ENCODE measurements at regions not wholly inside any gene's neighbourhood (a gene's known extent, or its start where the extent isn't known, plus 50 kb on each side); places are given as distances from the start of the nearest gene placed in this dataset.

- Mint-ChIP-seq H3K4me1 (no peaks in the 10 kb centered on the region), H3K27me3 (ENCODE audit: low read depth) (peaks cover 3% of the 10 kb centered on the region), H3K36me3 (ENCODE audit: low read depth) (no peaks in the 10 kb centered on the region), H3K9me3 (peaks cover 12% of the 10 kb centered on the region), H3K4me3 (no peak overlapping the region), H3K27ac (no peak overlapping the region)
- TF ChIP-seq, protein P1, sequence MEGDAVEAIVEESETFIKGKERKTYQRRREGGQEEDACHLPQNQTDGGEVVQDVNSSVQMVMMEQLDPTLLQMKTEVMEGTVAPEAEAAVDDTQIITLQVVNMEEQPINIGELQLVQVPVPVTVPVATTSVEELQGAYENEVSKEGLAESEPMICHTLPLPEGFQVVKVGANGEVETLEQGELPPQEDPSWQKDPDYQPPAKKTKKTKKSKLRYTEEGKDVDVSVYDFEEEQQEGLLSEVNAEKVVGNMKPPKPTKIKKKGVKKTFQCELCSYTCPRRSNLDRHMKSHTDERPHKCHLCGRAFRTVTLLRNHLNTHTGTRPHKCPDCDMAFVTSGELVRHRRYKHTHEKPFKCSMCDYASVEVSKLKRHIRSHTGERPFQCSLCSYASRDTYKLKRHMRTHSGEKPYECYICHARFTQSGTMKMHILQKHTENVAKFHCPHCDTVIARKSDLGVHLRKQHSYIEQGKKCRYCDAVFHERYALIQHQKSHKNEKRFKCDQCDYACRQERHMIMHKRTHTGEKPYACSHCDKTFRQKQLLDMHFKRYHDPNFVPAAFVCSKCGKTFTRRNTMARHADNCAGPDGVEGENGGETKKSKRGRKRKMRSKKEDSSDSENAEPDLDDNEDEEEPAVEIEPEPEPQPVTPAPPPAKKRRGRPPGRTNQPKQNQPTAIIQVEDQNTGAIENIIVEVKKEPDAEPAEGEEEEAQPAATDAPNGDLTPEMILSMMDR (IDR thresholded peaks at IDR 0.05; ENCODE audit: unreplicated experiment in 3 of 3), result no peak
Measured at GRCh38 chr2:7490672-7491071, 573.5 kb downstream of the RNF144A start.

DNA sequence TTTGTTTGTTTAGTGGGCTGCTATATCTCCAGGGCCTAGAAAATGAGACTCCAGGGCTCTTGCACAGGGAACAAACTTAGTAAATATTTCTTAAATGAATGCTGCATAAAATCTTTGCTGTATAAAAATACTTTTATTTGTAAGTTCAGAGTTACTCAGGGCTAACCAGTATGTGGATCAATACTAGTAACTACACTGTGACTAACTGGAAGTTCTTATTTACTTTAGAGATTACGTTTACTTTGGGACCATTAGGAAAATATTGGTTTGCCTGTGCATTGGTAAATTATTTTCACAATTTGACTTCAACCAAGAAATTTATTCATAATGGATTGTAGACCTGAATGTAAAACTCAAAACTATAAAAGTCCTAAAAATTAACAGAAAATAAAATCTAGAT, 575.5 kb downstream of the RNF144A start:
- TF ChIP-seq, protein P1 (IDR thresholded peaks at IDR 0.05; ENCODE audit: unreplicated experiment in 3 of 3), result no peak
- no peak overlapping the region for H3K27ac Mint-ChIP-seq
- no peaks in the 10 kb centered on the region for H3K4me1 Mint-ChIP-seq
- H3K4me3 Mint-ChIP-seq, result no peak overlapping the region
- peaks cover 3% of the 10 kb centered on the region for H3K27me3 Mint-ChIP-seq (ENCODE audit: low read depth)
- no peaks in the 10 kb centered on the region for H3K36me3 Mint-ChIP-seq (ENCODE audit: low read depth)
- H3K9me3 Mint-ChIP-seq, result peaks cover 12% of the 10 kb centered on the region

- TF ChIP-seq, protein P1 (IDR thresholded peaks at IDR 0.05; ENCODE audit: unreplicated experiment in 3 of 3), result no peak
- Mint-ChIP-seq H3K4me3 (no peak overlapping the region), H3K9me3 (peaks cover 12% of the 10 kb centered on the region), H3K27me3 (ENCODE audit: low read depth) (no peaks in the 10 kb centered on the region), H3K36me3 (ENCODE audit: low read depth) (no peaks in the 10 kb centered on the region), H3K4me1 (no peaks in the 10 kb centered on the region), H3K27ac (no peak overlapping the region)
Measured at GRCh38 chr2:7497178-7497577, 580.0 kb downstream of the RNF144A start.

DNA sequence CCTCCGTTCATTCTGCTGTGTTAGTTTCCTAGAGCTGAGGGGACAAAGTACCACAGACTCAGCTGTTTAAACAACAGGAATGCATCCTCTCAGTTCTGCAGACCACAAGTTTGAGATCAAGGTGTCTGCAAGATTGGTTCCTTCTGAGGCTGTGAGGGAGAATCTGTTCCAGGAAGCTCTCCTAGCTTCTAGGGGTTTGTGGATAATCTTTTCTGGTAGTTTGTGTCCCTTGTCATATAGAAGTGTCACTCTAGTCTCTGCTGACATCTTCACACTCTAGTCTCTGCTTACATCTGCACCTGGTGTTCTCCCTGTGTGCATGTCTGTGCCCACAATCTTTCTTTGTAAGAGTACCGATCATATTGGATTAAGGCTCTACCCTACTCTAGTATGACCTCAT, 581.8 kb downstream of the RNF144A start:
- H3K4me1 Mint-ChIP-seq, result no peaks in the 10 kb centered on the region
- H3K27ac Mint-ChIP-seq, result no peak overlapping the region
- no peaks in the 10 kb centered on the region for H3K36me3 Mint-ChIP-seq (ENCODE audit: low read depth)
- no peaks in the 10 kb centered on the region for H3K27me3 Mint-ChIP-seq (ENCODE audit: low read depth)
- TF ChIP-seq, protein P1 (IDR thresholded peaks at IDR 0.05; ENCODE audit: unreplicated experiment in 3 of 3), result no peak
- peaks cover 8% of the 10 kb centered on the region for H3K9me3 Mint-ChIP-seq
- no peak overlapping the region for H3K4me3 Mint-ChIP-seq

GRCh38 chr2:7502336-7502735, 585.1 kb downstream of the RNF144A start:
- Mint-ChIP-seq H3K27me3 (ENCODE audit: low read depth) (no peaks in the 10 kb centered on the region), H3K4me3 (no peak overlapping the region), H3K27ac (no peak overlapping the region), H3K36me3 (ENCODE audit: low read depth) (no peaks in the 10 kb centered on the region), H3K4me1 (no peaks in the 10 kb centered on the region), H3K9me3 (no peaks in the 10 kb centered on the region)
- TF ChIP-seq, protein P1 (IDR thresholded peaks at IDR 0.05; ENCODE audit: unreplicated experiment in 3 of 3), result no peak

DNA sequence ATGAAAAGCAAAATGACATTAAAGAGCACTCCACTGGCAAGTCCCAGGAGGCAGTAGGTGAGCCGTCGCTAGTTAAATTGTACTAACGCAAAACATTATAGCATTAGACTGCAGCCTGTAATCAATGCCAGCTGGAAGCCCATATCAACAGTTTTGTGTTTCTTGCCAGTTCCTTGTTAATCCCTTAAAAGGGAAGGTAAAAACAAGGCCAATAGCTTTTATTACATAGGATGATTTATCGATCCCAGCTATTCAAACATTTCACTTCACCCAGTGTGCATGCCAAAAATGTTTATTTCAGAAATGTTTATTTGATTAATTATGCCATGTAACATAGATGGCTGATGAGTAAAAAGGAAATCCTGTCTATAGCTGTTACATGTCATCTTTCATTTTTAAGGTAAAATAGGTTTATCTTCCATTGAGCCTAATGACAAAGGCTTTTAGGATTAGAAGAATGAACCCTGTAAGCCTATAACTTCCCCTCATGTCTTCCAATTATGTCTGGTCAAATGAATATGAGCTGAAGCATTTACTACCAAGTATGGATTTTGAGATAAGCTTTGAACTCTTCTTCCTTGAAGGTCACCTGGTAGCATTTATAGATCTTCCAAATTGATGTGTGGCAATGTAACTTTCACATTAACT, 591.2 kb downstream of the RNF144A start:
- Mint-ChIP-seq H3K4me3 (no peak overlapping the region), H3K36me3 (ENCODE audit: low read depth) (no peaks in the 10 kb centered on the region), H3K27ac (peak overlapping the region in 2 of 3 experiments; percentile 6 to 41), H3K4me1 (peaks cover 11% of the 10 kb centered on the region), H3K27me3 (ENCODE audit: low read depth) (no peaks in the 10 kb centered on the region), H3K9me3 (no peaks in the 10 kb centered on the region)
- TF ChIP-seq, protein P1 (IDR thresholded peaks at IDR 0.05; ENCODE audit: unreplicated experiment in 3 of 3), result no peak

All from nephron (organoid).